Endothelial cell of umbilical vein (primary cell): ENCODE measurements at regions not wholly inside any gene's neighbourhood (a gene's known extent, or its start where the extent isn't known, plus 50 kb on each side); places are given as distances from the start of the nearest gene placed in this dataset.

Experiments used
- CTCF ChIP-seq, 2 donors: IDR thresholded peaks; 1 replicate in 1 of 2; 2 replicates in 1 of 2; pipeline ENCODE4 v1.5.1; 2011; ENCODE audit warnings: low read length in 2 of 2, mild to moderate bottlenecking in 2 of 2, moderate library complexity in 2 of 2, control low read depth in 1 of 2, inconsistent platforms in 1 of 2, low read depth in 1 of 2; ENCODE audit not compliant: insufficient read depth in 1 of 2; ENCODE audit errors: extremely low read depth in 1 of 2
- EZH2 ChIP-seq: IDR thresholded peaks from 2 replicates; pipeline ENCODE4 v1.6.1; 2012; ENCODE audit warnings: borderline replicate concordance, low read depth, mild to moderate bottlenecking, moderate library complexity, low read length, inconsistent platforms; ENCODE audit not compliant: severe bottlenecking
- FOS ChIP-seq: IDR thresholded peaks from 2 replicates; pipeline ENCODE4 v1.6.1; 2011; ENCODE audit warnings: mild to moderate bottlenecking, low read length, moderate library complexity, borderline replicate concordance; ENCODE audit not compliant: insufficient read depth
- GATA2 ChIP-seq: IDR thresholded peaks from 2 replicates; pipeline ENCODE4 v1.7.0; 2011; ENCODE audit warnings: low read depth, mild to moderate bottlenecking, moderate library complexity, mixed read lengths, low read length; ENCODE audit not compliant: insufficient read length, insufficient read depth
- JUN ChIP-seq: IDR thresholded peaks from 2 replicates; pipeline ENCODE4 v1.6.1; 2011; ENCODE audit warnings: borderline replicate concordance, low read depth; ENCODE audit not compliant: insufficient read length, insufficient read depth
- MAX ChIP-seq: IDR thresholded peaks from 2 replicates; pipeline ENCODE4 v1.6.1; 2011; ENCODE audit not compliant: insufficient read depth, insufficient read length
- MYC ChIP-seq: IDR thresholded peaks from one replicate; pipeline ENCODE4 v1.6.1; 2011; ENCODE audit warnings: mild to moderate bottlenecking, low read depth, low read length
- POLR2A ChIP-seq: IDR thresholded peaks from 2 replicates; pipeline ENCODE4 v1.6.1; 2012; ENCODE audit warnings: low read depth, mild to moderate bottlenecking, control low read depth, low read length
- POLR2AphosphoS5 ChIP-seq: IDR thresholded peaks from 2 replicates; pipeline ENCODE4 v1.6.1; 2012; ENCODE audit warnings: low read depth, mild to moderate bottlenecking, control low read depth, low read length, moderate library complexity; ENCODE audit not compliant: insufficient read depth

GRCh38 chr12:23259558-23259957 lies 634.6 kb downstream of the ETNK1 start:
- TF ChIP-seq POLR2A (no peak), CTCF (IDR thresholded peaks at IDR 0.05; ENCODE audit: extremely low read depth in 1 of 2, insufficient read depth in 1 of 2, low read depth in 1 of 2, low read length in 2 of 2) (no peak), FOS (no peak), JUN (no peak), EZH2 (no peak), MYC (no peak), POLR2AphosphoS5 (no peak), MAX (no peak), GATA2 (no peak)
